ENCODE measurements at regions not wholly inside any gene's neighbourhood (a gene's known extent, or its start where the extent isn't known, plus 50 kb on each side); places are given as distances from the start of the nearest gene placed in this dataset.

DNA sequence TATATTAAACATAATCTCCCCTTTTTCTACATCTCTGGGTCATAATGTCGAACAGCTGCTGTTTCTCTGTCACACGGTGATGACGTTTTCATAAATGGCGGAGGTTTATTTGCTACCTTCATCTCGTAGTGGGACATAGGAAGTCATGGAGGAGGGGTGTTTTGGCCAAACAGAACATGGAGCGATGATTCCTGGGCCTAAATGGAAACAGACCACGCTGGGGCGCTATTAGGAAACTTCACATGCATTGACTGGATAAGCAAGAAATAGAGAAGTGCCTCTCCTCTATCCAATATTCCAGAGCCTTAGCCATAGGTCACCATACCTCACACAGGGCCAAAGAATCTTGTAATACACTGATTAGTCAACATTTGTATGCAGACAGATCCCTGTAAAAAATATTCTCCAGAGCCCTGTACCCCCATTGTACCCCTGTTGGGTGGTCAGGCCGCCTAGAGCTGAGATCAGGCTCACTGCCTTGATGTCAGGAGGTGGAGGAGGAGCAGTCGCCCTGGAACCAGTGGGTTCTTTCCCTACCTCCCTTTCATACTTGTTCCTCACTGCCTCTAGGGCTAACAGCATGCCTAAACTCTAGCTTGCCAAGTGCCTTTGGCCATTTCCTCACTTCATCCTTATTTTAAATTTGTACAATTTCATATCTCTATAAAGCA is 77.8 kb upstream of the SPIN1 start:
- no peak for DNase-seq
- Histone ChIP-seq H3K27ac (ENCODE audit: insufficient read depth, low read length, poor library complexity, severe bottlenecking) (no peak overlapping the region), H3K9me3 (ENCODE audit: control insufficient read depth, low read length) (no peaks in the 10 kb centered on the region), H3K27me3 (replicated peaks; ENCODE audit: control insufficient read depth, insufficient read depth, low read length, poor library complexity, severe bottlenecking) (no peaks in the 10 kb centered on the region), H3K4me1 (ENCODE audit: control insufficient read depth, insufficient read depth, low read length, poor library complexity, severe bottlenecking) (no peaks in the 10 kb centered on the region), H3K4me3 (ENCODE audit: insufficient read depth, low read depth, low read length, poor library complexity, severe bottlenecking) (no peak overlapping the region), H3K36me3 (ENCODE audit: control insufficient read depth, insufficient read depth, low read length) (no peaks in the 10 kb centered on the region)

DNA sequence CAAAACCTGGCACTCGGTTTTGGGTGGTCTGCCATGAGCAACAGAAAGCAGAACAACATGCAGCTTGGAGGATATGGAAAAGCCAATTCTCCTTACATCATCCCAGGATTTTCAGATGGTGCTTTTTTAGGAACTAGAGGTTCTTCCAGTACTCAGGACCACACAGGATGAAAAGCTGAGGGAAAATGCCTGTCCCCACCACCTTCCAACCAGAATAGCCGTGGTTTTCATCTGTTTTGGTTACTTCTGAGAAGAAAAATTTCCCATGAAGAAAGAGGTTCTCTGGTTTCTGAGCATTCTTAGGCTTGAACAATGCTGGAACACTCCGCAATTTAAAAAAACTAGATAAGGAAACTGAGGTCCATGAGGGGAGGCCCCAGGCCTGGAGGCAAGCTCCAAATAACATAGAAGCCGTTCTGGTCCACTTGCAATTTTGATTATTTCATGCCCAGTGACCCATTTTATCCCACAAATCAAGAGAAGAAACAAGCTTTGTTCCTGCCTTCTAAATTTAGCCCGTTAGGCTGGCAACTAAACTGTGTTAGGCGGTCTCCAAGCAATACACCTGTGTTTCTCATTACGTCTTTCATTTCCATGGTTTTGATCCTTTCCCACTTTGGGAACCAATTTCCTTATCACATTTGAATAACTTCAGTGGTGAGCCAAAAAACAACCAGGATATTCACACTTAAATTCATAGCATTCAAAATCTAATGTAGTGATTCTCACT is 79.2 kb upstream of the SPIN1 start:
- H3K9me3 ChIP-seq (ENCODE audit: control insufficient read depth, low read length), result no peaks in the 10 kb centered on the region
- DNase-seq, result no peak
- H3K27me3 ChIP-seq (replicated peaks; ENCODE audit: control insufficient read depth, insufficient read depth, low read length, poor library complexity, severe bottlenecking), result no peaks in the 10 kb centered on the region
- H3K27ac ChIP-seq (ENCODE audit: insufficient read depth, low read length, poor library complexity, severe bottlenecking), result no peak overlapping the region
- H3K4me1 ChIP-seq (ENCODE audit: control insufficient read depth, insufficient read depth, low read length, poor library complexity, severe bottlenecking), result peaks cover 3% of the 10 kb centered on the region
- no peaks in the 10 kb centered on the region for H3K36me3 ChIP-seq (ENCODE audit: control insufficient read depth, insufficient read depth, low read length)
- H3K4me3 ChIP-seq (ENCODE audit: insufficient read depth, low read depth, low read length, poor library complexity, severe bottlenecking), result no peak overlapping the region

DNA sequence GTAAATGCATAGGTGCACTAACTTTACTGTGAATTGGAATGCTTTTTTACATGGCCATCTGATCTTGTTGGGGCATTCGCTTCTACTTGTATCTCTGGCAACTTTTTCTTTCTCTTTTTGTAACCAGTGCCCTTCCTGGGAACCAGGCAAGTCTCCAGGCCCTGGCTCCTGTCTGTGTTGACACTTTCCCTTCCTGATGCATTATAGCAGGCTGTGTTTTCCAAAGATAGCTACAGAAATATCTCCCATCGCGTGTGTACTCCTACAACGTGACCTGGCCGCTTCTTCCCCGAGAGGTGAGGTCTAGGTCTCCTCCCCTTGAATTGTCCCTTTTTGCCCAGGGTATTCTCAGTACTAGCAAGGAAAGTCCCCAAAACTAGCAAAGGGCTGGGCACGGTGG is 81.1 kb upstream of the SPIN1 start:
- H3K27me3 ChIP-seq (replicated peaks; ENCODE audit: control insufficient read depth, insufficient read depth, low read length, poor library complexity, severe bottlenecking), result no peaks in the 10 kb centered on the region
- no peaks in the 10 kb centered on the region for H3K36me3 ChIP-seq (ENCODE audit: control insufficient read depth, insufficient read depth, low read length)
- H3K4me3 ChIP-seq (ENCODE audit: insufficient read depth, low read depth, low read length, poor library complexity, severe bottlenecking), result no peak overlapping the region
- peaks cover 4% of the 10 kb centered on the region for H3K4me1 ChIP-seq (ENCODE audit: control insufficient read depth, insufficient read depth, low read length, poor library complexity, severe bottlenecking)
- H3K27ac ChIP-seq (ENCODE audit: insufficient read depth, low read length, poor library complexity, severe bottlenecking), result no peak overlapping the region
- no peaks in the 10 kb centered on the region for H3K9me3 ChIP-seq (ENCODE audit: control insufficient read depth, low read length)
- no peak for DNase-seq

DNA sequence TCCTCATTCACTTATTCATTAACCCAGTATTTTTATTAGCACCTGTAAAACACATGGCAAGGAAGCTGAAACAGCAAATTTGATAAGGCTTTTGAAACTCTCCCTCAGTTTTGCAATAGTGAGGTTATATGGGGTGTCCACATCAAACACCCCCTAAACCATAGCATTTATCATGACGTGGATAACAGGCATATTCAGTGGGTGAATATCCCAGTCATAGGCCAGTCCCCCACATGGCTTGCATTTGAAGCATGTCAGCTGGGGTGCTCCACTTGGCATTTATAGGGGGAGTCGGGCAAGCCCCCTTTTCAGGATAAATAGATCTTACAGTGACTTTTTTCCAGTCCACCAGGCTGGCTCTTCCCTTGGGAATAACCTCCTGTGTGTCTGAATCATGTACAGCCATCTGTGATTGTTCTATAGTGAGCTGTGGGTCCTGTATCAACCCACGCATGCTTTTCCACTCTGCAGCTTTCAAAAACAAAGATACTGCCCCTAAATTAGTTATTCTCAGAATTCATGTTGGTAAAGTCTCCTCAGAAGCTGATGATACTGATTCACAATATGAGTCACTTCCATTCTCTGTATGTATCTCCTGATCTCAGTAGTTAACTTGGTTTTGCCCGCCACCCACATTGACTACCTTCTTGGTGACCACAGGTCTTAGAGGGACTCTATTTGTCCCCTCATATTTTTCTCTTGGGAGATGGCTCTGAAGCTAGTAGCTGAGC is 84.4 kb upstream of the SPIN1 start:
- no peak for DNase-seq
- H3K4me1 ChIP-seq (ENCODE audit: control insufficient read depth, insufficient read depth, low read length, poor library complexity, severe bottlenecking), result peaks cover 4% of the 10 kb centered on the region
- no peak overlapping the region for H3K27ac ChIP-seq (ENCODE audit: insufficient read depth, low read length, poor library complexity, severe bottlenecking)
- H3K9me3 ChIP-seq (ENCODE audit: control insufficient read depth, low read length), result no peaks in the 10 kb centered on the region
- no peaks in the 10 kb centered on the region for H3K27me3 ChIP-seq (replicated peaks; ENCODE audit: control insufficient read depth, insufficient read depth, low read length, poor library complexity, severe bottlenecking)
- no peak overlapping the region for H3K4me3 ChIP-seq (ENCODE audit: insufficient read depth, low read depth, low read length, poor library complexity, severe bottlenecking)
- H3K36me3 ChIP-seq (ENCODE audit: control insufficient read depth, insufficient read depth, low read length), result no peaks in the 10 kb centered on the region

- H3K27me3 ChIP-seq (replicated peaks; ENCODE audit: control insufficient read depth, insufficient read depth, low read length, poor library complexity, severe bottlenecking), result no peaks in the 10 kb centered on the region
- no peaks in the 10 kb centered on the region for H3K9me3 ChIP-seq (ENCODE audit: control insufficient read depth, low read length)
- no peak for DNase-seq
- no peaks in the 10 kb centered on the region for H3K36me3 ChIP-seq (ENCODE audit: control insufficient read depth, insufficient read depth, low read length)
- H3K4me3 ChIP-seq (ENCODE audit: insufficient read depth, low read depth, low read length, poor library complexity, severe bottlenecking), result no peak overlapping the region
- H3K4me1 ChIP-seq (ENCODE audit: control insufficient read depth, insufficient read depth, low read length, poor library complexity, severe bottlenecking), result peaks cover 4% of the 10 kb centered on the region
- no peak overlapping the region for H3K27ac ChIP-seq (ENCODE audit: insufficient read depth, low read length, poor library complexity, severe bottlenecking)
These were observed 85.5 kb upstream of the SPIN1 start for GRCh38 chr9:88302579-88303324.

DNA sequence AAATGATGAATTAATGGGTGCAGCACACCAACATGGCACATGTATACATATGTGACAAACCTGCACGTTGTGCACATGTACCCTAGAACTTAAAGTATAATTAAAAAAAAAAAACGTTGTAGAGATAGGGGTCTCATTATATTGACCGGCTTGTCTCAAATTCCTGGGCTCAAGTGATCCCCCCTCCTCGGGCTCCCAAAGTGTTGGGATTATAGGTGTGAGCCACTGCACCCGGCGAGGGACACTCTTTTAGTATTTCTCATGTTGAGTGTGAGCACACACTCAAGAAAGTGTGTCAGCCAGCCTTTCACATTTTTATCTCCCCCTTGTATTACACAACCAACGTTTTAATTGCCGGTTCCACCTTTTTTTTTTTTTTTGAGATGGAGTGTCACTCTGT is 87.7 kb upstream of the SPIN1 start:
- no peak overlapping the region for H3K4me3 ChIP-seq (ENCODE audit: insufficient read depth, low read depth, low read length, poor library complexity, severe bottlenecking)
- DNase-seq, result no peak
- no peaks in the 10 kb centered on the region for H3K36me3 ChIP-seq (ENCODE audit: control insufficient read depth, insufficient read depth, low read length)
- peaks cover 4% of the 10 kb centered on the region for H3K4me1 ChIP-seq (ENCODE audit: control insufficient read depth, insufficient read depth, low read length, poor library complexity, severe bottlenecking)
- H3K9me3 ChIP-seq (ENCODE audit: control insufficient read depth, low read length), result no peaks in the 10 kb centered on the region
- no peak overlapping the region for H3K27ac ChIP-seq (ENCODE audit: insufficient read depth, low read length, poor library complexity, severe bottlenecking)
- H3K27me3 ChIP-seq (replicated peaks; ENCODE audit: control insufficient read depth, insufficient read depth, low read length, poor library complexity, severe bottlenecking), result no peaks in the 10 kb centered on the region

DNA sequence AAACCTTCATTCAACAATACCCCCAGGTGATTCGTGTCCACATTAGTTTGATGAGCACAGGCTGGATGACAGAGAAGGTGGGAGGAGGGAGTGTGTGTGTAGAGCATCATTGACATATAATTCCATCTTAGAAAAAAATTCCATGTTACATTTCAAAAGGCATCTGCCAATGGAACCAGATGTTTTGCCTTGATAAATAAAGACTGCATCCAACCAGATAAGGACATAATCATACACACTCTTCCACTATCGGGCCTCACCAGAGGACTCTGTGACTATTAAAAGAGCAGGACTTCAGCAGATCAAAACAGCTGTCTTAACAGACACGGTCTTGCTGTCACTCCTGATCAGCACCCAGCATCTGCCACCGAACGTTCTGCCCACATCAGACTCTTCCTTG is 96.4 kb upstream of the SPIN1 start:
- H3K27me3 ChIP-seq (replicated peaks; ENCODE audit: control insufficient read depth, insufficient read depth, low read length, poor library complexity, severe bottlenecking), result no peaks in the 10 kb centered on the region
- no peak overlapping the region for H3K4me3 ChIP-seq (ENCODE audit: insufficient read depth, low read depth, low read length, poor library complexity, severe bottlenecking)
- no peaks in the 10 kb centered on the region for H3K4me1 ChIP-seq (ENCODE audit: control insufficient read depth, insufficient read depth, low read length, poor library complexity, severe bottlenecking)
- DNase-seq, result no peak
- H3K36me3 ChIP-seq (ENCODE audit: control insufficient read depth, insufficient read depth, low read length), result no peaks in the 10 kb centered on the region
- H3K9me3 ChIP-seq (ENCODE audit: control insufficient read depth, low read length), result no peaks in the 10 kb centered on the region
- no peak overlapping the region for H3K27ac ChIP-seq (ENCODE audit: insufficient read depth, low read length, poor library complexity, severe bottlenecking)

DNA sequence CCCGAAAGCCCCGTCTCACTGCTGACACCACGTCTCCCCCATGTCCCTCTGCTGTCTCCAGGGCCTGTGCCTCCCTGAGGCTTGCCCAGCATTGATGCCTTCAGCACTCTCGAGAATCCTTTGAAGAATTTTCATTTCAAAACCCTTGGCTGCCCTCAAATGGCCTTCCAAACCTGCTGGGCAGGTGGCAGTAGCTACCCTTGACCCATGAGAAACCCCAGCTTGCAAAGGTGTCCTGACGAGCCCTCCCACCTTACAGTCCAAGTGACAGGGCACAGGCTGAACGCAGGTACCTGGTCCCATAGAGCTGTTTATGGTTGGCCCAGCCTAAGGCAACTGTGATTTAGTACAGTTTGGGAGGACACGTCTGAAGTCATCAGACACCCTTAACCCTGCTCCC is 97.2 kb upstream of the SPIN1 start:
- Histone ChIP-seq H3K36me3 (ENCODE audit: control insufficient read depth, insufficient read depth, low read length) (no peaks in the 10 kb centered on the region), H3K27me3 (replicated peaks; ENCODE audit: control insufficient read depth, insufficient read depth, low read length, poor library complexity, severe bottlenecking) (no peaks in the 10 kb centered on the region)

GRCh38 chr9:88289532-88289931 is 98.7 kb upstream of the SPIN1 start:
- Histone ChIP-seq H3K27me3 (replicated peaks; ENCODE audit: control insufficient read depth, insufficient read depth, low read length, poor library complexity, severe bottlenecking) (no peaks in the 10 kb centered on the region), H3K9me3 (ENCODE audit: control insufficient read depth, low read length) (no peaks in the 10 kb centered on the region), H3K4me1 (ENCODE audit: control insufficient read depth, insufficient read depth, low read length, poor library complexity, severe bottlenecking) (no peaks in the 10 kb centered on the region), H3K36me3 (ENCODE audit: control insufficient read depth, insufficient read depth, low read length) (no peaks in the 10 kb centered on the region), H3K4me3 (ENCODE audit: insufficient read depth, low read depth, low read length, poor library complexity, severe bottlenecking) (no peak overlapping the region), H3K27ac (ENCODE audit: insufficient read depth, low read length, poor library complexity, severe bottlenecking) (no peak overlapping the region)
- DNase-seq, result no peak

More for the DNA sequence above, 97.2 kb upstream of the SPIN1 start:
- DNase-seq, result no peak
- Histone ChIP-seq H3K4me3 (ENCODE audit: insufficient read depth, low read depth, low read length, poor library complexity, severe bottlenecking) (no peak overlapping the region), H3K9me3 (ENCODE audit: control insufficient read depth, low read length) (no peaks in the 10 kb centered on the region), H3K27ac (ENCODE audit: insufficient read depth, low read length, poor library complexity, severe bottlenecking) (no peak overlapping the region), H3K4me1 (ENCODE audit: control insufficient read depth, insufficient read depth, low read length, poor library complexity, severe bottlenecking) (no peaks in the 10 kb centered on the region)
